SK-N-SH (cell line): ENCODE measurements at regions not wholly inside any gene's neighbourhood (a gene's known extent, or its start where the extent isn't known, plus 50 kb on each side); places are given as distances from the start of the nearest gene placed in this dataset.

Experiments
- CTCF ChIA-PET: fragments of 300-600, 350-600 bp; formaldehyde crosslinking; extraction: SDS; loops from one replicate; lab custom pipeline; 2021; lab: Yijun Ruan, JAX
- POLR2A ChIA-PET: fragments of 350-600 bp; sonication (Branson Sonifier 250); formaldehyde crosslinking; extraction: SDS; loops from one replicate; lab custom pipeline; 2020; ENCODE audit warnings: antibody characterized with exemption, inconsistent platforms; lab: Yijun Ruan, JAX
- DNase-seq: peaks from one replicate; pipeline ENCODE4 v3.0.0; 2012
- H2AFZ ChIP-seq: fragments of 200-600 bp; sonication (generic); 2 replicates; pipeline ENCODE4 v1.8.1; 2016; ENCODE audit warnings: antibody characterized with exemption, mild to moderate bottlenecking, low read depth
- H3F3A ChIP-seq: fragments of 200-600 bp; sonication (generic); replicated peaks from 2 replicates; pipeline ENCODE3; 2016; ENCODE audit warnings: antibody characterized with exemption, mild to moderate bottlenecking; ENCODE audit not compliant: insufficient read depth
- H3K27ac ChIP-seq, 2 experiments: fragments of 200-500 bp in 1 of 2; fragments of 200-600 bp in 1 of 2; sonication (Bioruptor generic) in 1 of 2; sonication (generic), shearing (Covaris generic) in 1 of 2; 2 replicates each; pipeline versions ENCODE4 v1.5.1 to v1.6.1; 2014 to 2016; ENCODE audit warnings: low read depth in 2 of 2, inconsistent platforms in 1 of 2, low read length in 1 of 2, mild to moderate bottlenecking in 1 of 2, mixed read lengths in 1 of 2
- H3K27me3 ChIP-seq: fragments of 200-600 bp; sonication (generic), shearing (Covaris generic); 2 replicates; pipeline ENCODE4 v1.6.1; 2016; ENCODE audit warnings: mixed run types; ENCODE audit not compliant: insufficient read depth
- H3K36me3 ChIP-seq, 2 experiments: fragments of 200-500 bp in 1 of 2; fragments of 200-600 bp in 1 of 2; sonication (Bioruptor generic) in 1 of 2; sonication (generic) in 1 of 2; replicated peaks in 1 of 2; 2 replicates each; pipeline versions ENCODE3 to v1.5.1; 2014 to 2016; ENCODE audit warnings: low read length in 1 of 2, mild to moderate bottlenecking in 1 of 2; ENCODE audit not compliant: insufficient read depth in 2 of 2, control insufficient read depth in 1 of 2
- H3K4me1 ChIP-seq, 2 experiments: fragments of 200-500 bp in 1 of 2; fragments of 200-600 bp in 1 of 2; sonication (Bioruptor generic) in 1 of 2; sonication (generic), shearing (Covaris generic) in 1 of 2; 2 replicates each; pipeline versions ENCODE4 v1.5.1 to v1.6.1; 2014 to 2016; ENCODE audit warnings: low read depth in 1 of 2, low read length in 1 of 2, mixed run types in 1 of 2; ENCODE audit not compliant: insufficient read depth in 2 of 2, control insufficient read depth in 1 of 2
- H3K4me2 ChIP-seq: fragments of 200-600 bp; sonication (generic), shearing (Covaris generic); 2 replicates; pipeline ENCODE4 v1.6.1; 2017; ENCODE audit warnings: mixed run types
- H3K4me3 ChIP-seq, 2 experiments: fragments of 200-500 bp in 1 of 2; fragments of 200-600 bp in 1 of 2; sonication (Bioruptor generic) in 1 of 2; sonication (generic), shearing (Covaris generic) in 1 of 2; 2 replicates each; pipeline versions ENCODE4 v1.5.1 to v1.8.1; 2014 to 2016; ENCODE audit warnings: low read depth in 2 of 2, inconsistent platforms in 1 of 2, low read length in 1 of 2, mild to moderate bottlenecking in 1 of 2, mixed read lengths in 1 of 2, moderate library complexity in 1 of 2
- H3K79me2 ChIP-seq: fragments of 200-600 bp; sonication (generic); 2 replicates; pipeline ENCODE4 v1.8.1; 2017; ENCODE audit warnings: mild to moderate bottlenecking; ENCODE audit not compliant: insufficient read depth
- H3K9ac ChIP-seq: fragments of 200-600 bp; sonication (generic); 2 replicates; pipeline ENCODE4 v1.6.1; 2017; ENCODE audit warnings: mixed run types
- H3K9me2 ChIP-seq: fragments of 200-600 bp; sonication (generic); 2 replicates; pipeline ENCODE4 v1.6.1; 2017; ENCODE audit warnings: mixed run types
- H3K9me3 ChIP-seq: fragments of 200-600 bp; sonication (generic); 2 replicates; pipeline ENCODE4 v1.6.1; 2017; ENCODE audit warnings: mixed run types, mild to moderate bottlenecking, moderate library complexity
- H4K20me1 ChIP-seq: fragments of 200-600 bp; sonication (generic); 2 replicates; pipeline ENCODE4 v1.6.1; 2017; ENCODE audit warnings: mild to moderate bottlenecking, mixed run types; ENCODE audit not compliant: insufficient read depth
- CHD2 ChIP-seq: fragments of 150-350 bp; IDR thresholded peaks from 2 replicates; pipeline ENCODE4 v1.6.1; 2018; ENCODE audit warnings: low read length; ENCODE audit not compliant: partially characterized antibody
- CTCF ChIP-seq: fragments of 200-600 bp; sonication (generic); IDR thresholded peaks from 2 replicates; pipeline ENCODE4 v1.6.1; 2017; ENCODE audit warnings: antibody characterized with exemption, mild to moderate bottlenecking, moderate library complexity
- ELF1 ChIP-seq: IDR thresholded peaks from 2 replicates; pipeline ENCODE4 v1.4.0; 2012
- EP300 ChIP-seq, 2 experiments: IDR thresholded peaks; 2 replicates each; pipeline versions ENCODE4 v1.4.0 to v1.6.1; 2012; ENCODE audit warnings: borderline replicate concordance in 1 of 2, low read depth in 1 of 2, low read length in 1 of 2
- EZH2phosphoT487 ChIP-seq: fragments of 200-600 bp; sonication (generic); IDR thresholded peaks from 2 replicates; pipeline ENCODE4 v1.6.1; 2017; ENCODE audit warnings: low read depth, mixed run types, mild to moderate bottlenecking, antibody characterized with exemption, moderate library complexity, borderline replicate concordance
- FOSL2 ChIP-seq: IDR thresholded peaks from 2 replicates; pipeline ENCODE4 v1.4.0; 2012; ENCODE audit warnings: low read depth, mild to moderate bottlenecking, moderate library complexity, borderline replicate concordance
- GATA2 ChIP-seq: sonication (generic); formaldehyde crosslinking; IDR thresholded peaks from 2 replicates; pipeline ENCODE4 v1.5.0; 2020; ENCODE audit warnings: mild to moderate bottlenecking, missing genetic modification reagents
- JUND ChIP-seq: IDR thresholded peaks from 2 replicates; pipeline ENCODE4 v1.4.0; 2012
- MAX ChIP-seq: IDR thresholded peaks from 2 replicates; pipeline ENCODE4 v1.4.0; 2012; ENCODE audit warnings: low read depth
- RAD21 ChIP-seq: IDR thresholded peaks from 2 replicates; pipeline ENCODE4 v1.6.1; 2012; ENCODE audit warnings: mild to moderate bottlenecking, low read length
- RCOR1 ChIP-seq: fragments of 150-350 bp; IDR thresholded peaks from 2 replicates; pipeline ENCODE4 v1.6.1; 2017; ENCODE audit warnings: antibody characterized with exemption, low read length
- RFX5 ChIP-seq: IDR thresholded peaks from 2 replicates; pipeline ENCODE4 v1.6.1; 2012; ENCODE audit warnings: mild to moderate bottlenecking, improper control_type of control experiment, low read length
- RXRA ChIP-seq: IDR thresholded peaks from 2 replicates; pipeline ENCODE4 v1.4.0; 2012; ENCODE audit warnings: low read depth, mild to moderate bottlenecking, borderline replicate concordance
- SMC3 ChIP-seq: IDR thresholded peaks from 2 replicates; pipeline ENCODE4 v1.6.1; 2012; ENCODE audit warnings: low read depth, low read length, improper control_type of control experiment
- TAF1 ChIP-seq: IDR thresholded peaks from 2 replicates; pipeline ENCODE4 v1.6.1; 2012; ENCODE audit warnings: low read depth, mild to moderate bottlenecking, low read length, moderate library complexity, borderline replicate concordance
- TCF12 ChIP-seq: IDR thresholded peaks from 2 replicates; pipeline ENCODE4 v1.4.0; 2012
- TEAD4 ChIP-seq: IDR thresholded peaks from 2 replicates; pipeline ENCODE4 v1.4.0; 2012; ENCODE audit warnings: mild to moderate bottlenecking, borderline replicate concordance; ENCODE audit not compliant: insufficient read depth
- USF1 ChIP-seq: IDR thresholded peaks from 2 replicates; pipeline ENCODE4 v1.4.0; 2012; ENCODE audit warnings: low read depth, borderline replicate concordance
- ZBTB33 ChIP-seq: IDR thresholded peaks from 2 replicates; pipeline ENCODE4 v1.4.0; 2012; ENCODE audit warnings: low read depth, borderline replicate concordance
- WGBS: methylation state at CpG from one replicate; pipeline ENCODE4 v1.1.6; 2017; ENCODE audit warnings: low lambda C conversion rate; 5-methylcytosine and 5-hydroxymethylcytosine counted together

- no peak for TF ChIP-seq RAD21
- no peak for TF ChIP-seq TEAD4
- TF ChIP-seq TCF12, result no peak
- no peak for TF ChIP-seq RCOR1
- TF ChIP-seq RXRA, result no peak
- no peak for TF ChIP-seq RFX5
- no peak for TF ChIP-seq TAF1
- no peak for TF ChIP-seq GATA2
- TF ChIP-seq EZH2phosphoT487, result no peak
- TF ChIP-seq SMC3, result no peak
- H4K20me1 ChIP-seq, result no peaks in the 10 kb centered on the region
- H3K4me2 ChIP-seq, result no peak overlapping the region
- H3K4me1 ChIP-seq, result no peaks in the 10 kb centered on the region
- WGBS, result 0% methylated on average over 2 of the region's 2 CpGs
- H3K4me3 ChIP-seq, result no peak overlapping the region
- H3K36me3 ChIP-seq, result no peaks in the 10 kb centered on the region
- POLR2A ChIA-PET, result no interaction called here
- CTCF ChIA-PET, result interaction anchor here (0.6 to 1.6 kb wide), 2 partner anchors 33 to 78 kb away, joined by 3 to 4 read pairs; no protein-coding TSS in a partner anchor
- H3K27ac ChIP-seq, result no peak overlapping the region
- no peak overlapping the region for H3K9ac ChIP-seq
- no peaks in the 10 kb centered on the region for H3K9me2 ChIP-seq
- no peaks in the 10 kb centered on the region for H3K9me3 ChIP-seq
- no peaks in the 10 kb centered on the region for H3F3A ChIP-seq
- DNase-seq, result no peak
- H3K79me2 ChIP-seq, result no peaks in the 10 kb centered on the region
- no peak overlapping the region for H2AFZ ChIP-seq
- no peaks in the 10 kb centered on the region; the same call in 1 of the 2 replicates for H3K27me3 ChIP-seq
These were observed 303.7 kb upstream of the IGF1R start for GRCh38 chr15:98344591-98344990.

GRCh38 chr15:98347001-98347400, 301.3 kb upstream of the IGF1R start:
- Histone ChIP-seq H2AFZ (no peak overlapping the region), H3K36me3 (no peaks in the 10 kb centered on the region), H3K9me2 (no peaks in the 10 kb centered on the region), H3K79me2 (no peaks in the 10 kb centered on the region), H3K4me3 (no peak overlapping the region), H3K9me3 (no peaks in the 10 kb centered on the region), H3K27me3 (no peaks in the 10 kb centered on the region; the same call in 1 of the 2 replicates), H3K27ac (no peak overlapping the region), H4K20me1 (no peaks in the 10 kb centered on the region), H3K9ac (no peak overlapping the region), H3F3A (no peaks in the 10 kb centered on the region), H3K4me1 (no peaks in the 10 kb centered on the region), H3K4me2 (no peak overlapping the region)
- ChIA-PET CTCF (interaction anchor here (1.0 to 2.6 kb wide), 2 partner anchors 35 to 75 kb away, joined by 3 to 11 read pairs; no protein-coding TSS in a partner anchor), POLR2A (interaction anchor here (0.5 kb wide), 1 partner anchor 25 kb away, joined by 3 read pairs; no protein-coding TSS in a partner anchor)
- WGBS, result 0% methylated on average over 3 of the region's 7 CpGs
- no peak for DNase-seq
- TF ChIP-seq JUND (no peak), FOSL2 (no peak), CHD2 (no peak), RFX5 (no peak), TAF1 (no peak), CTCF (no peak), EP300 (IDR thresholded peaks at IDR 0.05; ENCODE audit: borderline replicate concordance in 1 of 2, low read depth in 1 of 2, low read length in 1 of 2) (no peak), USF1 (no peak), ZBTB33 (no peak), ELF1 (no peak), MAX (no peak)
- TF ChIP-seq, all 33 proteins: peak for 0
